Prostate gland (tissue), 2 donors: ENCODE measurements at regions not wholly inside any gene's neighbourhood (a gene's known extent, or its start where the extent isn't known, plus 50 kb on each side); places are given as distances from the start of the nearest gene placed in this dataset.

Experiments used
- DNase-seq: peaks from one replicate; pipeline ENCODE4 v3.0.0-alpha.2; 2019; ENCODE audit warnings: low spot score
- H3K27ac ChIP-seq, 2 donors: fragments of 200-600 bp; sonication (generic); 2 replicates each; pipeline ENCODE4 v1.5.1; 2017 to 2019
- H3K27me3 ChIP-seq: fragments of 200-600 bp; sonication (generic); replicated peaks from 2 replicates; pipeline ENCODE4 v1.5.1; 2019; ENCODE audit not compliant: insufficient read depth
- H3K36me3 ChIP-seq, 2 donors: fragments of 200-600 bp; sonication (generic); 1 replicate in 1 of 2; 2 replicates in 1 of 2; pipeline versions ENCODE4 v1.5.1 to v1.8.1; 2017 to 2019
- H3K4me1 ChIP-seq: fragments of 200-600 bp; sonication (generic); replicated peaks from 2 replicates; pipeline ENCODE4 v1.5.1; 2019
- H3K4me3 ChIP-seq, 2 donors: fragments of 200-600 bp; sonication (generic); 2 replicates each; pipeline ENCODE4 v1.5.1; 2017 to 2019
- H3K9me3 ChIP-seq: fragments of 200-600 bp; sonication (generic); 2 replicates; pipeline ENCODE4 v1.5.1; 2017
- CTCF ChIP-seq, 4 experiments: fragments of 200-600 bp in 2 of 4; fragments of 450-650 bp in 2 of 4; sonication (generic) in 2 of 4; IDR thresholded peaks; 1 replicate in 3 of 4; 2 replicates in 1 of 4; pipeline ENCODE4 v1.5.1; 2016 to 2019; ENCODE audit warnings: antibody characterized with exemption in 4 of 4, mild to moderate bottlenecking in 2 of 4, moderate library complexity in 2 of 4
- POLR2A ChIP-seq: fragments of 450-650 bp; IDR thresholded peaks from one replicate; pipeline ENCODE4 v1.6.1; 2016; ENCODE audit warnings: antibody characterized with exemption, mild to moderate bottlenecking
- POLR2AphosphoS5 ChIP-seq: sonication (generic); formaldehyde crosslinking; IDR thresholded peaks from one replicate; pipeline ENCODE4 v1.6.1; 2017; ENCODE audit warnings: antibody characterized with exemption
- WGBS: methylation state at CpG from one replicate; pipeline ENCODE4 v1.1.5; 2018; 5-methylcytosine and 5-hydroxymethylcytosine counted together
- intact Hi-C: fragments of 100-400 bp; cut with DNase I; formaldehyde crosslinking; loops from one replicate; pipeline ENCODE4 v1.14.2; 2022

- Histone ChIP-seq H3K36me3 (no peaks in the 10 kb centered on the region), H3K27me3 (no peaks in the 10 kb centered on the region), H3K4me3 (no peak overlapping the region), H3K4me1 (no peaks in the 10 kb centered on the region), H3K9me3 (no peaks in the 10 kb centered on the region), H3K27ac (no peak overlapping the region)
- 71% methylated on average over 4 of the region's 4 CpGs for WGBS
- DNase-seq = no peak
- intact Hi-C loops = no loop called here
- no peak for TF ChIP-seq POLR2AphosphoS5
These were observed 1122.3 kb downstream of the EPHA7 start for GRCh38 chr6:92297101-92297500.

- Histone ChIP-seq H3K27me3 (no peaks in the 10 kb centered on the region), H3K27ac (no peak overlapping the region), H3K4me3 (no peak overlapping the region), H3K9me3 (no peaks in the 10 kb centered on the region), H3K4me1 (no peaks in the 10 kb centered on the region), H3K36me3 (no peaks in the 10 kb centered on the region)
- no peak for DNase-seq
- intact Hi-C loops = no loop called here
- TF ChIP-seq POLR2AphosphoS5 = no peak
- TF ChIP-seq CTCF (IDR thresholded peaks at IDR 0.05) = no peak
- TF ChIP-seq POLR2A = no peak
- WGBS = 45% methylated on average over 1 of the region's 1 CpG
These were observed 1127.3 kb downstream of the EPHA7 start for GRCh38 chr6:92292067-92292466.

GRCh38 chr6:92289831-92290230 lies 1129.5 kb downstream of the EPHA7 start:
- no peaks in the 10 kb centered on the region for H3K36me3 ChIP-seq
- no peak overlapping the region for H3K27ac ChIP-seq
- H3K4me1 ChIP-seq = no peaks in the 10 kb centered on the region
- intact Hi-C loops = no loop called here
- no peak overlapping the region for H3K4me3 ChIP-seq
- TF ChIP-seq CTCF (IDR thresholded peaks at IDR 0.05) (no peak), POLR2AphosphoS5 (no peak), POLR2A (no peak)
- DNase-seq = no peak
- no peaks in the 10 kb centered on the region for H3K9me3 ChIP-seq
- no peaks in the 10 kb centered on the region for H3K27me3 ChIP-seq

- no peak for DNase-seq
- H3K4me1 ChIP-seq = no peaks in the 10 kb centered on the region
- no peaks in the 10 kb centered on the region for H3K9me3 ChIP-seq
- 46% methylated on average over 3 of the region's 3 CpGs for WGBS
- intact Hi-C loops = no loop called here
- H3K36me3 ChIP-seq = no peaks in the 10 kb centered on the region
- H3K27me3 ChIP-seq = no peaks in the 10 kb centered on the region
- TF ChIP-seq POLR2AphosphoS5 (no peak), POLR2A (no peak), CTCF (IDR thresholded peaks at IDR 0.05) (no peak)
- H3K27ac ChIP-seq = no peak overlapping the region
- no peak overlapping the region for H3K4me3 ChIP-seq
These were observed 1137.7 kb downstream of the EPHA7 start for GRCh38 chr6:92281571-92282076.

- DNase-seq = no peak
- no peak overlapping the region for H3K27ac ChIP-seq
- H3K9me3 ChIP-seq = no peaks in the 10 kb centered on the region
- no peaks in the 10 kb centered on the region for H3K36me3 ChIP-seq
- H3K4me3 ChIP-seq = no peak overlapping the region
- 78% methylated on average over 5 of the region's 5 CpGs for WGBS
- intact Hi-C loops = no loop called here
- no peaks in the 10 kb centered on the region for H3K4me1 ChIP-seq
- TF ChIP-seq POLR2A (no peak), POLR2AphosphoS5 (no peak), CTCF (IDR thresholded peaks at IDR 0.05) (no peak)
- no peaks in the 10 kb centered on the region for H3K27me3 ChIP-seq
These were observed 1144.2 kb downstream of the EPHA7 start for GRCh38 chr6:92275150-92275549.
